Adrenal gland (tissue), 9 donors: ENCODE measurements at regions not wholly inside any gene's neighbourhood (a gene's known extent, or its start where the extent isn't known, plus 50 kb on each side); places are given as distances from the start of the nearest gene placed in this dataset.
"Not testable (repeated sequence)": the region's sequence is repeated elsewhere in the genome, so short reads cannot be mapped to it uniquely, and the experiment has no call there.

Experiments
- DNase-seq, 7 donors: peaks; one replicate each; pipeline ENCODE4 v3.0.0-alpha.2; 2019 to 2020
- H3K27ac ChIP-seq, 5 donors: fragments of 200-600 bp; sonication (generic) in 4 of 5; 1 replicate in 3 of 5; 2 replicates in 2 of 5; pipeline versions ENCODE4 v1.5.1 to v1.8.0; 2016 to 2020; ENCODE audit warnings: mild to moderate bottlenecking in 1 of 5
- H3K27me3 ChIP-seq: fragments of 200-600 bp; 2 replicates; pipeline ENCODE4 v1.8.0; 2021
- H3K36me3 ChIP-seq, 2 donors: fragments of 200-600 bp; replicated peaks in 1 of 2; 1 replicate in 1 of 2; 2 replicates in 1 of 2; pipeline versions ENCODE4 v1.5.1 to v1.8.0; 2018 to 2022
- H3K4me1 ChIP-seq, 2 donors: fragments of 200-600 bp; replicated peaks in 1 of 2; 1 replicate in 1 of 2; 2 replicates in 1 of 2; pipeline versions ENCODE4 v1.5.1 to v1.8.0; 2018 to 2021
- H3K4me3 ChIP-seq, 4 donors: fragments of 200-600 bp; sonication (generic) in 3 of 4; one replicate each; pipeline ENCODE4 v1.5.1; 2016 to 2018
- H3K9me3 ChIP-seq, 3 donors: fragments of 200-600 bp; sonication (generic) in 1 of 3; replicated peaks in 1 of 3; 1 replicate in 2 of 3; 2 replicates in 1 of 3; pipeline versions ENCODE4 v1.5.1 to v1.8.0; 2016 to 2021
- CTCF ChIP-seq, 6 experiments: fragments of 450-650 bp in 4 of 6; fragments of 200-600 bp in 2 of 6; sonication (generic) in 1 of 6; IDR thresholded peaks; 1 replicate in 5 of 6; 2 replicates in 1 of 6; pipeline versions ENCODE4 v1.5.1 to v1.8.0; 2016 to 2021; ENCODE audit warnings: antibody characterized with exemption in 6 of 6, mild to moderate bottlenecking in 2 of 6, moderate library complexity in 1 of 6
- POLR2A ChIP-seq, 2 donors: fragments of 450-650 bp; IDR thresholded peaks; one replicate each; pipeline ENCODE4 v1.6.1; 2017; ENCODE audit warnings: antibody characterized with exemption in 2 of 2, mild to moderate bottlenecking in 2 of 2, moderate library complexity in 1 of 2
- WGBS, 4 donors: extraction: QIAGEN DNeasy Blood & Tissue Kit in 2 of 4; methylation state at CpG; one replicate each; pipeline versions ENCODE4 v1.1.5 to v1.1.7; 2013 to 2017; 5-methylcytosine and 5-hydroxymethylcytosine counted together
- intact Hi-C, 2 donors: fragments of 100-400 bp; cut with DNase I; formaldehyde crosslinking; loops; one replicate each; pipeline versions ENCODE4 v1.14.1 to v1.15.0; 2022 to 2023
- donor health status: healthy with polysubstance abuse.
- donor health status: Bipolar disorder and iron deficiency.
- donor health status: DM: yes; HTN: yes; CAD: no.
- donor health status: DM: no; HTN: no; CAD: no.
- donor health status: DM: no; HTN: no; CAD: no.

- no peak for TF ChIP-seq CTCF (IDR thresholded peaks at IDR 0.05)
- TF ChIP-seq POLR2A (IDR thresholded peaks at IDR 0.05), result no peak
- H3K9me3 ChIP-seq, result no peaks in the 10 kb centered on the region
- intact Hi-C loops, result no loop called here
- DNase-seq, result no peak
- H3K27me3 ChIP-seq, result no peaks in the 10 kb centered on the region
- H3K36me3 ChIP-seq, result no peaks in the 10 kb centered on the region
- no peak overlapping the region for H3K27ac ChIP-seq
- H3K4me3 ChIP-seq, result no peak overlapping the region
- H3K4me1 ChIP-seq, result peaks cover 0 to 7% of the 10 kb centered on the region in 2 donors
- WGBS, 4 donors, result 33 to 88% (median 73%) methylated on average over 1 of the region's 1 CpG
Observed at GRCh38 chr2:132270255-132270654, 108.5 kb upstream of the ANKRD30BL start.

- H3K4me3 ChIP-seq, result no peak overlapping the region
- intact Hi-C loops, result no loop called here
- no peaks in the 10 kb centered on the region for H3K36me3 ChIP-seq
- H3K9me3 ChIP-seq, result no peaks in the 10 kb centered on the region
- no peak for DNase-seq
- no peak overlapping the region for H3K27ac ChIP-seq
- no peaks in the 10 kb centered on the region for H3K27me3 ChIP-seq
- H3K4me1 ChIP-seq, result peaks cover 0 to 7% of the 10 kb centered on the region in 2 donors
- TF ChIP-seq CTCF (IDR thresholded peaks at IDR 0.05) (no peak), POLR2A (IDR thresholded peaks at IDR 0.05) (no peak)
Observed at GRCh38 chr2:132270981-132271546, 109.3 kb upstream of the ANKRD30BL start.

GRCh38 chr2:132271794-132272193 is 110.0 kb upstream of the ANKRD30BL start:
- H3K9me3 ChIP-seq, H3K27me3 ChIP-seq, H3K4me1 ChIP-seq, H3K27ac ChIP-seq, DNase-seq, intact Hi-C loops, H3K4me3 ChIP-seq, H3K36me3 ChIP-seq: not testable (repeated sequence)
- WGBS, 4 donors, result 86 to 92% (median 88%) methylated on average over 11 of the region's 11 CpGs

GRCh38 chr2:132272713-132273112 is 111.0 kb upstream of the ANKRD30BL start:
- TF ChIP-seq CTCF (IDR thresholded peaks at IDR 0.05), result no peak
- no peak for TF ChIP-seq POLR2A (IDR thresholded peaks at IDR 0.05)
- H3K4me3 ChIP-seq, result no peak overlapping the region
- WGBS, 4 donors, result 87 to 92% (median 91%) methylated on average over 14 of the region's 14 CpGs
- H3K36me3 ChIP-seq, result no peaks in the 10 kb centered on the region
- intact Hi-C loops, result no loop called here
- no peak for DNase-seq
- peaks cover 0 to 3% of the 10 kb centered on the region in 2 donors for H3K4me1 ChIP-seq
- no peaks in the 10 kb centered on the region for H3K9me3 ChIP-seq
- no peak overlapping the region for H3K27ac ChIP-seq
- no peaks in the 10 kb centered on the region for H3K27me3 ChIP-seq

GRCh38 chr2:132273585-132273984 is 111.8 kb upstream of the ANKRD30BL start:
- not testable (repeated sequence) for DNase-seq

More at GRCh38 chr2:132273585-132273984, 111.8 kb upstream of the ANKRD30BL start:
- 89 to 93% (median 92%) methylated on average over 23 of the region's 23 CpGs for WGBS, 4 donors
- H3K9me3 ChIP-seq, H3K27me3 ChIP-seq, H3K36me3 ChIP-seq, H3K4me3 ChIP-seq, H3K4me1 ChIP-seq, H3K27ac ChIP-seq, intact Hi-C loops: not testable (repeated sequence)
